ENCODE measurements at regions not wholly inside any gene's neighbourhood (a gene's known extent, or its start where the extent isn't known, plus 50 kb on each side); places are given as distances from the start of the nearest gene placed in this dataset.

GRCh38 chr3:177948716-177949425 lies 587.4 kb upstream of the KCNMB2 start:
- DNase-seq (ENCODE audit: low read depth), result no peak
- no peak for TF ChIP-seq CTCF (conservative IDR thresholded peaks at IDR 0.05; ENCODE audit: low read depth, low read length)
- H3K4me3 ChIP-seq (ENCODE audit: low read depth, low read length), result no peak overlapping the region

DNA sequence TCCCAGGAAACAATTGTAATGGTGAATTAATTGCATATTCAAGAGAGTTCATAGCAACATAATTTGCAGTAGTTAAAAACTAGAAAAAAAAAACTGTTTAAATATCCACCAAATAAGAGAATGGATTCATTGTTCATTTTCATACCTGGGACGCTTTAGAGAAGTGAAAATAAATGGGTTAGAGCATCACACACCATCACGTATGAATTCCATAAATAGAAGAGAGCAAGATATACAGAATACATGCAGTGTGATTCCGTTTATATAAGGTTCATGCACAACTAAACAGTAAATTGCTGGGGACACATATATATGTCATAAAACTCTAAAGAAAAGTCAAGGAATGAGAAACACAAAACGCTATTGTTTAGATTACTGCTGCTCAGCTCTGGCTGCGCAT lies 577.0 kb upstream of the KCNMB2 start:
- H3K4me3 ChIP-seq (ENCODE audit: low read depth, low read length), result no peak overlapping the region
- DNase-seq (ENCODE audit: low read depth), result no peak
- TF ChIP-seq CTCF (conservative IDR thresholded peaks at IDR 0.05; ENCODE audit: low read depth, low read length), result no peak

GRCh38 chr3:177960014-177960413 lies 576.2 kb upstream of the KCNMB2 start:
- no peak overlapping the region for H3K4me3 ChIP-seq (ENCODE audit: low read depth, low read length)
- no peak for TF ChIP-seq CTCF (conservative IDR thresholded peaks at IDR 0.05; ENCODE audit: low read depth, low read length)
- DNase-seq (ENCODE audit: low read depth), result peak; percentile 77

DNA sequence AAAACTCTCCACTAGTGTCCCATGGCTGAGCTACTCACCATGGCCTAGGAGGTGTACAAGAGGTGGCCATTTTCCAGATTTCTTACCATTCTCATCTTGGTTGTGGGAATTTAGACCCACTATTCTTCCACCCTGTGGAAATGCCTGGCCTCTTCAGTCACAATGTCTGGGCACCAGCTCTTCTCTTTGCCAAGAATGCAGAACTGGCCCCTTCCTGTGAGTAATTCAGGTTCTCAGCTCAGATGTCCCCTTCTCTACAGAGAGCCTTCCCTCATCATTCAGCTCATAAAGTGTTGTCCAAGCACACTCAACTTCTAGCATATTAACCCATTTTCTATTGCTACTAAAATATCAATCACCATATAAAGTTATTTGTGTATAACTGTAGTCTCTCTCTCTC lies 575.5 kb upstream of the KCNMB2 start:
- TF ChIP-seq CTCF (conservative IDR thresholded peaks at IDR 0.05; ENCODE audit: low read depth, low read length), result no peak
- no peak for DNase-seq (ENCODE audit: low read depth)
- no peak overlapping the region for H3K4me3 ChIP-seq (ENCODE audit: low read depth, low read length)

DNA sequence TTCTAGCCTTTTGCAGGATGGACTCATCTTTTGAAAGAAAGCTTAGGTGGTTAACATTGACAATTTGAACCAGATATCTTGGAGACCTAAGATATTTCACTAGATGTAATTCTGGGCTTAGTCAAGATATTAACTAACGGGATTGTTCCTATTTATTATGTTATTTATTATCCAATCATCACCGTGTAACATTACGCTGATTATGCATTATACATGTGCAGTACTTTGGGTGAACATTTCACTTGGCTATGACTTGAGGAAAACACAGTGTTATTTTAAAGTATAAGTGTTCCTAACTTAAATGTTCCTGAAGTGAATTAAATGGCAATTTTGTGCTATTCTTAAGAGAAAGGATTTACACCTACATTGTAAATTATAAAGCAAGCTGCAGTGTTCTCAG lies 574.5 kb upstream of the KCNMB2 start:
- TF ChIP-seq CTCF (conservative IDR thresholded peaks at IDR 0.05; ENCODE audit: low read depth, low read length), result no peak
- no peak for DNase-seq (ENCODE audit: low read depth)
- no peak overlapping the region for H3K4me3 ChIP-seq (ENCODE audit: low read depth, low read length)

GRCh38 chr3:177966493-177966892 lies 569.7 kb upstream of the KCNMB2 start:
- no peak for TF ChIP-seq CTCF (conservative IDR thresholded peaks at IDR 0.05; ENCODE audit: low read depth, low read length)
- no peak for DNase-seq (ENCODE audit: low read depth)
- H3K4me3 ChIP-seq (ENCODE audit: low read depth, low read length), result no peak overlapping the region

DNA sequence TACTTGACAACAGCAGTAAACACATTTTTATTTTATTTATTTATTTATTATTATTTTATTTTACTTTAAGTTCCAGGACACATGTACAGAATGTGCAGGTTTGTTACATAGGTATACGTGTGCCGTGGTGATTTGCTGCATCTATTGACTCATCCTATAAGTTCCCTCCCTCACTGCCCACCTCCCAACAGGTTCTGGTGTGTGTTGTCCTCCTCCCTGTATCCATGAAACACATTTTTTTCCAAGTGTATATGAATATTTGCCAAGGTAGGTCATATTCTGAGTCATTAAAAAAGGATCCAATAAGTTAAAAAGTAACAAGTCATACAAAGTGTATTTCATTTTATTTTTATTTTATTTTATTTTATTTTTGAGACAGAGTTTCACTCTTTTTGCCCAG lies 567.3 kb upstream of the KCNMB2 start:
- H3K4me3 ChIP-seq (ENCODE audit: low read depth, low read length), result no peak overlapping the region
- no peak for TF ChIP-seq CTCF (conservative IDR thresholded peaks at IDR 0.05; ENCODE audit: low read depth, low read length)
- DNase-seq (ENCODE audit: low read depth), result no peak

Measured in choroid plexus epithelial cell (primary cell).